Left ventricle myocardium inferior (tissue), 1 donor: ENCODE measurements at regions not wholly inside any gene's neighbourhood (a gene's known extent, or its start where the extent isn't known, plus 50 kb on each side); places are given as distances from the start of the nearest gene placed in this dataset.
"Not testable (repeated sequence)": the region's sequence is repeated elsewhere in the genome, so short reads cannot be mapped to it uniquely, and the experiment has no call there.

Experiments
- DNase-seq: peaks from one replicate; pipeline ENCODE4 v3.0.0-alpha.2; 2020
- H3K27ac ChIP-seq: fragments of 200-600 bp; replicated peaks from 2 replicates; pipeline ENCODE4 v1.8.0; 2021
- H3K27me3 ChIP-seq: fragments of 200-600 bp; 2 replicates; pipeline ENCODE4 v1.8.0; 2021; ENCODE audit warnings: low read depth
- H3K36me3 ChIP-seq: fragments of 200-600 bp; 2 replicates; pipeline ENCODE4 v1.8.0; 2021
- H3K4me1 ChIP-seq: fragments of 200-600 bp; 2 replicates; pipeline ENCODE4 v1.8.0; 2021
- H3K4me3 ChIP-seq: fragments of 200-600 bp; 2 replicates; pipeline ENCODE4 v1.8.0; 2021; ENCODE audit warnings: mild to moderate bottlenecking, moderate library complexity
- H3K9me3 ChIP-seq: fragments of 200-600 bp; replicated peaks from 2 replicates; pipeline ENCODE4 v1.8.0; 2021
- CTCF ChIP-seq: fragments of 200-600 bp; IDR thresholded peaks from 2 replicates; pipeline ENCODE4 v1.8.0; 2021; ENCODE audit warnings: antibody characterized with exemption, mild to moderate bottlenecking, borderline replicate concordance
- intact Hi-C: fragments of 100-400 bp; cut with micrococcal nuclease; formaldehyde crosslinking; loops from one replicate; pipeline ENCODE4 v1.11.0; 2022
- donor health status: DM: no; HTN: yes; CAD: no; lungs with severe emphysema.

- Histone ChIP-seq H3K4me1 (no peaks in the 10 kb centered on the region), H3K27ac (peak overlapping the region; percentile 52), H3K36me3 (no peaks in the 10 kb centered on the region), H3K9me3 (peaks cover 6% of the 10 kb centered on the region), H3K4me3 (no peak overlapping the region), H3K27me3 (no peaks in the 10 kb centered on the region)
- TF ChIP-seq CTCF, result no peak
- DNase-seq, result no peak
- intact Hi-C loops, result no loop called here
These were observed 119.8 kb downstream of the TPR start for GRCh38 chr1:186255266-186255665.

DNA sequence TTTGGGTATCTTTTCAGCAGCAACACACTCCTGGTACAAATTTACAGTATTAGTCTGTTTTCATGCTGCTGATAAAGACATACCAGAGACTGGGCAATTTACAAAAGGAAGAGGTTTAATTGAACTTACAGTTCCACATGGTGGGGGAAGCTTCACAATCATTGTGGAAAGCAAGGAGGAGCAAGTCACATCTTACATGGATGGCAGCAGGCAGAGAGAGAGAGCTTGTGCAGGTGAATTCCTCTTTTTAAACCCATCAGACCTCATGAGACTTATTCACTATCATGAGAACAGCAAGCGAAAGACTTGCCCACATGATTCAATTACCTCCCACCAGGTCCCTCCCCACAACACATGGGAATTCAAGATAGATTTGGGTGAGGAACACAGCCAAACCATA, 124.5 kb downstream of the TPR start:
- H3K27ac ChIP-seq, result no peak overlapping the region
- H3K27me3 ChIP-seq, result no peaks in the 10 kb centered on the region
- no peak overlapping the region for H3K4me3 ChIP-seq
- H3K4me1 ChIP-seq, result no peaks in the 10 kb centered on the region
- intact Hi-C loops, result no loop called here
- no peaks in the 10 kb centered on the region for H3K36me3 ChIP-seq
- DNase-seq, result no peak
- peaks cover 18% of the 10 kb centered on the region for H3K9me3 ChIP-seq
- TF ChIP-seq CTCF, result no peak

GRCh38 chr1:186248608-186249007, 126.4 kb downstream of the TPR start:
- DNase-seq, H3K36me3 ChIP-seq, H3K4me1 ChIP-seq, H3K4me3 ChIP-seq, intact Hi-C loops, H3K27me3 ChIP-seq, H3K27ac ChIP-seq: not testable (repeated sequence)
- peaks cover 18% of the 10 kb centered on the region for H3K9me3 ChIP-seq

GRCh38 chr1:186244825-186245224, 130.2 kb downstream of the TPR start:
- intact Hi-C loops, result no loop called here
- no peak for DNase-seq
- Histone ChIP-seq H3K4me3 (no peak overlapping the region), H3K27ac (no peak overlapping the region), H3K27me3 (no peaks in the 10 kb centered on the region), H3K4me1 (no peaks in the 10 kb centered on the region), H3K9me3 (peaks cover 7% of the 10 kb centered on the region), H3K36me3 (no peaks in the 10 kb centered on the region)
- no peak for TF ChIP-seq CTCF
